Right lobe of liver (tissue), 4 donors: ENCODE measurements at regions not wholly inside any gene's neighbourhood (a gene's known extent, or its start where the extent isn't known, plus 50 kb on each side); places are given as distances from the start of the nearest gene placed in this dataset.

Experiments
- CTCF ChIP-seq, 4 donors: fragments of 200-600 bp in 3 of 4; fragments of 450-650 bp in 1 of 4; IDR thresholded peaks; one replicate each; pipeline versions ENCODE4 v1.5.1 to v1.8.0; 2016 to 2022; ENCODE audit warnings: antibody characterized with exemption in 4 of 4, mild to moderate bottlenecking in 2 of 4
- POLR2A ChIP-seq: fragments of 450-650 bp; IDR thresholded peaks from one replicate; pipeline ENCODE4 v1.6.1; 2017; ENCODE audit warnings: antibody characterized with exemption, mild to moderate bottlenecking
- donor health status: DM: no; HTN: no; CAD: no.
- donor health status: DM: no; HTN: no; CAD: no.
- donor health status: DM: no; HTN: yes; CAD: no.

GRCh38 chr4:18180122-18180521, 158.6 kb upstream of the LCORL start:
- TF ChIP-seq POLR2A (no peak), CTCF (IDR thresholded peaks at IDR 0.05) (no peak)
